A673 (cell line): ENCODE measurements at regions not wholly inside any gene's neighbourhood (a gene's known extent, or its start where the extent isn't known, plus 50 kb on each side); places are given as distances from the start of the nearest gene placed in this dataset.

ENCODE experiments used
- BruUV-seq: library from RNA; stranded (reverse); fragments of 400-500 nt; replicated peaks from 2 replicates; lab custom pipeline; 2021; lab: Mats Ljungman, UMichigan
- CTCF ChIA-PET: fragments of 300-600 bp; sonication (Branson Sonifier 250); formaldehyde crosslinking; loops from one replicate; lab custom pipeline; 2022; ENCODE audit warnings: antibody characterized with exemption; lab: Charles Lee
- POLR2A ChIA-PET: fragments of 300-600 bp; sonication (Branson Sonifier 250); formaldehyde crosslinking; loops from one replicate; lab custom pipeline; 2022; ENCODE audit warnings: antibody characterized with exemption; ENCODE audit not compliant: low non-redundant PET; lab: Charles Lee
- DNase-seq: peaks from one replicate; pipeline ENCODE4 v3.0.0-alpha.2; 2015; ENCODE audit warnings: low spot score
- H3K27ac ChIP-seq: fragments of 200-600 bp; sonication (generic); 2 replicates; pipeline ENCODE4 v1.5.1; 2016; ENCODE audit warnings: mixed run types, low read depth, mild to moderate bottlenecking, mixed read lengths, antibody characterized with exemption, low read length; ENCODE audit not compliant: poor library complexity, severe bottlenecking
- H3K27me3 ChIP-seq: fragments of 200-600 bp; sonication (generic); replicated peaks from 2 replicates; pipeline ENCODE4 v1.6.1; 2017; ENCODE audit warnings: mixed run types, low read depth, mild to moderate bottlenecking, mixed read lengths, antibody characterized with exemption, low read length; ENCODE audit not compliant: insufficient read depth, poor library complexity
- H3K36me3 ChIP-seq: fragments of 200-600 bp; sonication (generic); 2 replicates; pipeline ENCODE4 v1.6.1; 2016; ENCODE audit warnings: mixed run types, mild to moderate bottlenecking, mixed read lengths, antibody characterized with exemption, low read length; ENCODE audit not compliant: insufficient read depth, poor library complexity, severe bottlenecking
- H3K4me1 ChIP-seq: fragments of 200-600 bp; sonication (generic); 2 replicates; pipeline ENCODE4 v1.6.1; 2017; ENCODE audit warnings: mixed run types, mild to moderate bottlenecking, mixed read lengths, antibody characterized with exemption, low read length; ENCODE audit not compliant: insufficient read depth, poor library complexity, severe bottlenecking
- H3K4me3 ChIP-seq: fragments of 200-600 bp; sonication (generic); 2 replicates; pipeline ENCODE4 v1.5.1; 2016; ENCODE audit warnings: low read depth, mixed run types, mild to moderate bottlenecking, mixed read lengths, low read length; ENCODE audit not compliant: poor library complexity, severe bottlenecking
- H3K9me3 ChIP-seq: fragments of 200-600 bp; sonication (generic); 2 replicates; pipeline ENCODE4 v1.6.1; 2016; ENCODE audit warnings: mixed run types, low read depth, mild to moderate bottlenecking, mixed read lengths, antibody characterized with exemption, low read length; ENCODE audit not compliant: poor library complexity, severe bottlenecking
- EZH2 ChIP-seq: fragments of 200-600 bp; sonication (generic); IDR thresholded peaks from 2 replicates; pipeline ENCODE4 v1.6.1; 2017; ENCODE audit warnings: borderline replicate concordance, low read depth, mild to moderate bottlenecking, mixed read lengths, antibody characterized with exemption, low read length; ENCODE audit not compliant: poor library complexity, severe bottlenecking
- intact Hi-C: fragments of 100-400 bp; cut with micrococcal nuclease; formaldehyde crosslinking; loops from one replicate; pipeline ENCODE4 v1.10.0; 2022; ENCODE audit not compliant: unreplicated experiment
- TF ChIP-seq, protein P1 (sequence below): fragments of 300-800, 200-600 bp; sonication (generic); conservative IDR thresholded peaks from 2 replicates; pipeline ENCODE4 v1.5.1; 2017; ENCODE audit warnings: low read depth, mild to moderate bottlenecking, antibody characterized with exemption, low read length, moderate library complexity, mixed read lengths

DNA sequence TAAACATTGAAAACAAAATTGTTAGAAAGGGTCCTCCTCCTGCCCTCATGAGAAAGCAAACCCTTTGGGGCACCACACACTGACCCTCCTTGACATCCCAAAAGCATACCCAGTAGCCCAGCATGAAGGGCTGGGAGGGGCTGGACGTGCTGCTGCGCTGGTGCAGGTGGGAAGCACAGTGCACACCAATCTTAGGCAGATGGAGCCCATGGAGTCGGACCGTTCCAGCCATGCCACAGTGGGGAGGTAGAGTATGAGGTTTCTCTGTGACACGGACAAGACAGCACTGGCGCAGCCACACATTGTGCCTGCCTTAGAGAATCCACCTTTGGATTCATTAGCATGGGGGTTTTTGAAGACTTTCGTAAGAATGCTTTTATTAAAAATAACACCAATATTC, 544.2 kb upstream of the FRG1 start:
- no TSS peak for BruUV-seq
- TF ChIP-seq, protein P1, sequence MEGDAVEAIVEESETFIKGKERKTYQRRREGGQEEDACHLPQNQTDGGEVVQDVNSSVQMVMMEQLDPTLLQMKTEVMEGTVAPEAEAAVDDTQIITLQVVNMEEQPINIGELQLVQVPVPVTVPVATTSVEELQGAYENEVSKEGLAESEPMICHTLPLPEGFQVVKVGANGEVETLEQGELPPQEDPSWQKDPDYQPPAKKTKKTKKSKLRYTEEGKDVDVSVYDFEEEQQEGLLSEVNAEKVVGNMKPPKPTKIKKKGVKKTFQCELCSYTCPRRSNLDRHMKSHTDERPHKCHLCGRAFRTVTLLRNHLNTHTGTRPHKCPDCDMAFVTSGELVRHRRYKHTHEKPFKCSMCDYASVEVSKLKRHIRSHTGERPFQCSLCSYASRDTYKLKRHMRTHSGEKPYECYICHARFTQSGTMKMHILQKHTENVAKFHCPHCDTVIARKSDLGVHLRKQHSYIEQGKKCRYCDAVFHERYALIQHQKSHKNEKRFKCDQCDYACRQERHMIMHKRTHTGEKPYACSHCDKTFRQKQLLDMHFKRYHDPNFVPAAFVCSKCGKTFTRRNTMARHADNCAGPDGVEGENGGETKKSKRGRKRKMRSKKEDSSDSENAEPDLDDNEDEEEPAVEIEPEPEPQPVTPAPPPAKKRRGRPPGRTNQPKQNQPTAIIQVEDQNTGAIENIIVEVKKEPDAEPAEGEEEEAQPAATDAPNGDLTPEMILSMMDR: no peak
- no peak for TF ChIP-seq EZH2
- no peaks in the 10 kb centered on the region for H3K36me3 ChIP-seq
- POLR2A ChIA-PET: no interaction called here
- intact Hi-C loops: no loop called here
- no peaks in the 10 kb centered on the region for H3K27me3 ChIP-seq
- no peak overlapping the region for H3K27ac ChIP-seq
- no peak overlapping the region for H3K4me3 ChIP-seq
- H3K4me1 ChIP-seq: no peaks in the 10 kb centered on the region
- CTCF ChIA-PET: no interaction called here
- H3K9me3 ChIP-seq: no peaks in the 10 kb centered on the region
- DNase-seq: no peak

DNA sequence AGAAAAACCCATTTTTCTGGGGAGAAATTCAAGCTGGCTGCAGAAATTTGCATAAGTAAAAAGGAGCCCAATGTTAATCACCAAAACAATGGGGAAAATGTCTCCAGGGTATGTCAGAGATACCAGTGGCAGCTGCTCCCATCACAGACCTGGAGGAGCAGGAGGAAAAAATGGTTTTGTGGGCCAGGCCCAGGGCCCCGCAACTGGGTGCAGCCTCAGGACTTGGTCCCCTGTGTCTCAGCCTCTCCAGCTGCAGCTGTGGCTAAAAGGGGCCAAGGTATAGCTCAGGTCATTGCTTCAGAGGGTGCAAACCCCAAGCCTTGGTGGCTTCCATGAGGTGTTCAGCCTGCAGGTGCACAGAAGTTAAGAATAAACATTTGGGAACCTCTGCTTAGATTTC, 536.4 kb upstream of the FRG1 start:
- no peaks in the 10 kb centered on the region for H3K36me3 ChIP-seq
- no peak for DNase-seq
- H3K4me1 ChIP-seq: no peaks in the 10 kb centered on the region
- no TSS peak for BruUV-seq
- ChIA-PET CTCF (no interaction called here), POLR2A (no interaction called here)
- no peak overlapping the region for H3K4me3 ChIP-seq
- intact Hi-C loops: no loop called here
- no peak overlapping the region for H3K27ac ChIP-seq
- H3K9me3 ChIP-seq: no peaks in the 10 kb centered on the region
- no peaks in the 10 kb centered on the region for H3K27me3 ChIP-seq
- TF ChIP-seq EZH2: no peak
- TF ChIP-seq, protein P1: no peak

GRCh38 chr4:189409158-189409557, 531.5 kb upstream of the FRG1 start:
- H3K27me3 ChIP-seq: no peaks in the 10 kb centered on the region
- ChIA-PET POLR2A (no interaction called here), CTCF (no interaction called here)
- no peak for DNase-seq
- intact Hi-C loops: no loop called here
- TF ChIP-seq, protein P1: no peak
- no peak for TF ChIP-seq EZH2
- no TSS peak for BruUV-seq
- H3K27ac ChIP-seq: no peak overlapping the region
- no peaks in the 10 kb centered on the region for H3K36me3 ChIP-seq
- H3K9me3 ChIP-seq: peaks cover 5% of the 10 kb centered on the region
- no peak overlapping the region for H3K4me3 ChIP-seq
- no peaks in the 10 kb centered on the region for H3K4me1 ChIP-seq
